NAMALWA (cell line): ENCODE measurements at regions not wholly inside any gene's neighbourhood (a gene's known extent, or its start where the extent isn't known, plus 50 kb on each side); places are given as distances from the start of the nearest gene placed in this dataset.
"Not testable (repeated sequence)": the region's sequence is repeated elsewhere in the genome, so short reads cannot be mapped to it uniquely, and the experiment has no call there.

ENCODE experiments used
- DNase-seq: peaks from one replicate; pipeline ENCODE4 v3.0.0-alpha.2; 2015; ENCODE audit warnings: low spot score

GRCh38 chr2:67571785-67572718 lies 174.9 kb downstream of the ETAA1 start:
- no peak for DNase-seq

GRCh38 chr2:67572721-67573435 lies 175.7 kb downstream of the ETAA1 start:
- DNase-seq = no peak

DNA sequence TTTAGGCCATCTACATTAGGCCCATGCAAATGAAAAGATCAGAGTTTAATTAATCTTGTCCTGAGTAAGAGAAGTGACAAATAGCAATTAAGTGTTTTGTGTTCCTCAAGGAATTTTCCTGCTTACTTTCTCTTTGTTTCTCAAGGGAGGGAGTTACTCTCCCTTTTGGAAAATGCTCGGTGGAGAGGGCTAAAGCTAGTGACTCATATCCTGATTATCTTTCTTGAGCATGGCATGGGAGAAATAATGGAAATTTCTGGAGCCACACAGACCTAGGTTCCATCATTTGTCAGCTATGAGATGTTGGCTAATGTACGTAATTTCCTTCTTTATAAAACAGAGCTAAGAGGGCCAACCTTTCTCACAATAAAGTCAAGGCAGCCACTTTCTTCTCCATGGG lies 177.1 kb downstream of the ETAA1 start:
- no peak for DNase-seq

GRCh38 chr2:67576226-67576625 lies 179.1 kb downstream of the ETAA1 start:
- no peak for DNase-seq

DNA sequence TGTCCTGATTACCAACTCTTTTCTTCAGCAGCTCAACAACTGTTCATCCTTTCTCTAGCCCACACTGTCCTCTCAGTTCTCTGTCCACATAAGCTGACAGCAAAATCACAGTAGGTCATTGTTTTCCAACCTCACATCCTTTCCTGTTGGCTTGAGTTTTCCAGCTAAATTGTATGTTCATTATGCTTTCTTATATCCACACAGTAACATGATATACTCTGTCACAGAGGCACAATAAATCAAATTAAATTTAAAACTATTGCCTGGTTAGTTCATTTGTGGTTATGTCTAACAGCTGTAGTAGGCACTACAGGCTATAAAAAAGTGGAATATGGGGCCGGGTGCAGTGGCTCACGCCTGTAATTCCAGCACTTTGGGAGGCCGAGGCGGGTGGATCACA lies 179.9 kb downstream of the ETAA1 start:
- DNase-seq = no peak

- DNase-seq = no peak
Measured at GRCh38 chr2:67579216-67579615, 182.1 kb downstream of the ETAA1 start.

GRCh38 chr2:67579806-67580205 lies 182.7 kb downstream of the ETAA1 start:
- DNase-seq = no peak

GRCh38 chr2:67581751-67582150 lies 184.6 kb downstream of the ETAA1 start:
- peak; percentile 12 for DNase-seq

GRCh38 chr2:67583185-67583584 lies 186.1 kb downstream of the ETAA1 start:
- no peak for DNase-seq

- DNase-seq = no peak
Measured at GRCh38 chr2:67585400-67585799, 188.3 kb downstream of the ETAA1 start.

DNA sequence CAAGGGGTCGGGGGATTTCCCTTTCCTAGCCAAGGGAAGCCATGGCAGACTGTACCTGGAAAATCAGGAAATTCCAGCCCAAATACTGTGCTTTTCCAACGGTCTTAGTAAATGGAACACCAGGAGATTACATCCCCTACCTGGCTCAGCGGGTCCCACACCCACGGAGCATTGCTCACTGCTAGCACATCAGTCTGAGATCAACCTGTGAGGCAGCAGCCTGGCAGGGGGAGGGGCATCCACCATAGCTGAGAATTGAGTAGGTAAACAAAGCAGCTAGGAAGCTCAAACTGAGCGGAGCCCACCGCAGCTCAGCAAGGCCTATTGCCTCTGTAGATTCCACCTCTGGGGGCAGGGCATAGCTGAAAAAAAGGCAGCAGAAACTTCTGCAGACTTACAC lies 192.0 kb downstream of the ETAA1 start:
- not testable (repeated sequence) for DNase-seq

- DNase-seq = not testable (repeated sequence)
Measured at GRCh38 chr2:67594522-67594921, 197.4 kb downstream of the ETAA1 start.

DNA sequence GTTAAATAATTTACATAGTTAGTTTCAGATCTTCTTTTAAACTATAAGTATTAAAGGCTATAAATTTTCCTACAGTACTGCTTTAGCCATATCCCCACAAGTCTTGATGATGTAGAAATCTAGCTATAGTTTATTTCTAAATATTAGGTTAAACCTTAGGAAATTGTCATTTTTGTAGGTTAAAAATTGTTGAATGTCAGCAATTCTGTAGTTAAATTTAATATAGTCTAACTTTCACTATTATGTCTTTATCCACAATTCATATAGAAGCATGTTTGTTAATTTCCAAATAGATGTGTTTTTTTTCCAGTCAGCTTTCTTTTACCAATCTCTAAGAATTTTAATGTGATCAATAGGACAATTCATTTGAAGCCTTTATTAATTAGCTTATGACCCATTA lies 199.7 kb downstream of the ETAA1 start:
- DNase-seq = no peak

- no peak for DNase-seq
Measured at GRCh38 chr2:67599561-67599960, 202.4 kb downstream of the ETAA1 start.

DNA sequence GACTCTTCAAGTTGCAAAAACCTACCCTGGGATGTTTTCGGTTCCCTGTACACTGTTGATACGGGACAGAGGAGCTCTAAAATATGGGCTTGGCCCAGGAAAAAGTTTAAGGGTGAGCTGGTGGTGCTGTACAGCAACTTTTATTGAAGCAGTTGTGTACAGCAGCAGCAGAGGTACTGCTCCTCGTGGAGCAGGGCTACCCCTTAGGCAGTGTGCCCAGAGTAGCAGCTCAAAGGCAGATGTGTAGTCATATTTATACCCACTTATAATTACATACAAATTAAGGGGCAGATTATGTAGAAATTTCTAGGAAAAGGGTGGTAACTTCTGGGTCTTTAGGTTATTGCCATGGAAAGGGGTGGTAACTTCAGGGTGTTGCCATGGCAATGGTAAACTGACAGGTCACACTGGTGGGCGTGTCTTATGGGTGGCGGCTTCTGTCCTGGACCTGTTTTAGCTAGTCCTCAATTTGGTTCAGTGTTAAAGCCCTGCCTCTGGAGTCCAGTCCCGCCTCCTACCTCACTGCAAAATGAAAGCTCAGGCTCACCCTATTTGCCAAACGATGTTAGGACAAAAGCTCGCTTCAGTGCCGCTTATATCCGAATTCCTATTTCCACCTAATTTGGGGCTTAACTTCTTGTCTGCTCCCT lies 203.2 kb downstream of the ETAA1 start:
- DNase-seq = peak; percentile 23

- DNase-seq = no peak
Measured at GRCh38 chr2:67600946-67601345, 203.8 kb downstream of the ETAA1 start.

GRCh38 chr2:67604360-67604759 lies 207.2 kb downstream of the ETAA1 start:
- no peak for DNase-seq

DNA sequence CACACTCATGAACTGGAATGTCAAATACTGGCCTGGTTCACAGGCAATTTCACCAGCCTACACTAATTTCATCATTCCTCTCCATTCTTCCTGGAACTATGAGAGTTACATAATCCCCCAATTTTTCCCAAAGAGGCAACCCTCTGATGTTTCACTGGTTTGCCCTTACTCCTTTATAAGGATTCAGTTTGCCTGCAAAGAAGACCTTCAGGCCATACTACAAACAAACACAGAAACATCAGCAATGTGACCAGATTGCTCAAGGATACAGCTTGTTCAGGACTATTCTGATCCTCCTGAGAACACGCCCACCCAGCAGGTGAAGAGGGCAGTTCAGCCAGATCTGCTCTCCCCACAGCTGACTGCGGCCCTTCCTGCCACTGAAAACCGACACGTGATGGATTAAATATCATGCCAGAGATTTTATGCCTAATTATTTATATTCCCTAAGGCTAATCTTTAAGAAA lies 215.5 kb downstream of the ETAA1 start:
- no peak for DNase-seq

DNA sequence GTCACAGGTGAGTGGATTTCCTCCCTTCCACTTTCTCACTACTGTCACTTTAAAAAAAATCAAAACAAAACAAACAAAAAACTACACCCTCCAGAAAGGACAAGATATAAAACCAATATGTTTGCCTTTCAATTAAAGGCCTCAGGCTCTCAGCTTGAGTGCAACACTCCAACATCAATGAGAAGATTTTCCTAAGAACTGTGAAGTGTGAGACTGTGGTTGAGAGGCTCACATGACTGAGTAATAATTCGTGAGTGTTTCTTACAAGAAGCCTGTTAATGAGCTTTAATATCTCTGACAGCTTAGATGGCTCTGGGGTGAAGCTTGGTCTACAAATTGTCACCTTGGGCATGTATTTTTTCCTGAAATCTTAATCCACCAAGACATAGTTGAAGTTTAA lies 216.1 kb downstream of the ETAA1 start:
- no peak for DNase-seq

- DNase-seq = no peak
Measured at GRCh38 chr2:67614454-67614853, 217.3 kb downstream of the ETAA1 start.

- peak; percentile 12 for DNase-seq
Measured at GRCh38 chr2:67616749-67617148, 219.6 kb downstream of the ETAA1 start.

DNA sequence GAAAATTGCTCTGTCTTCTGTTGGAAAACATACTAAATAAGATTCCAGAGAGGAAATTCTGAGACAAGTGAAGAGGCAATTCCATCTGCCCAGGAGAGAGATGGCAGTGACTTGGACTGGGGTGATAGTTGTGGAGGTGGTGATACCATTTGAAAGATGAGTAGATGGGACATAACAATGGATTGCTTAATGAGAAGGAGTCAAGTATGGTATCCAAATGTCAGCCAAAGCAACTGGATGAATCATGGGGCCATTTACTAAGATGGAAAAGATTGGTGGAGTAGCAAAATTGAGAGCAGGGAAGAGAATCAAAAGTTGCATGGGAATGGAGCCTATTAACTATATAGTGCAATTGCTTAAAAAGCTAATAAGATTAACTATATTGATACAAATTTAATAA lies 222.1 kb downstream of the ETAA1 start:
- no peak for DNase-seq

GRCh38 chr2:67623741-67624140 lies 226.6 kb downstream of the ETAA1 start:
- DNase-seq = not testable (repeated sequence)
